AG09309 (cell line): ENCODE measurements at regions not wholly inside any gene's neighbourhood (a gene's known extent, or its start where the extent isn't known, plus 50 kb on each side); places are given as distances from the start of the nearest gene placed in this dataset.

Experiments
- DNase-seq: peaks from one replicate; pipeline ENCODE4 v3.0.0-alpha.2; 2010; ENCODE audit warnings: low read depth
- H3K4me3 ChIP-seq: 2 replicates; pipeline ENCODE4 v1.5.1; 2011; ENCODE audit warnings: mild to moderate bottlenecking, low read depth, low read length, moderate library complexity; ENCODE audit not compliant: control insufficient read depth
- TF ChIP-seq, protein P1 (sequence below): IDR thresholded peaks from 2 replicates; pipeline ENCODE4 v1.5.1; 2011; ENCODE audit warnings: mild to moderate bottlenecking, low read depth, low read length, inconsistent platforms; ENCODE audit not compliant: insufficient read depth, control insufficient read depth; ENCODE audit errors: missing control alignments

- no peak for DNase-seq
- H3K4me3 ChIP-seq, result no peak overlapping the region
- TF ChIP-seq, protein P1, sequence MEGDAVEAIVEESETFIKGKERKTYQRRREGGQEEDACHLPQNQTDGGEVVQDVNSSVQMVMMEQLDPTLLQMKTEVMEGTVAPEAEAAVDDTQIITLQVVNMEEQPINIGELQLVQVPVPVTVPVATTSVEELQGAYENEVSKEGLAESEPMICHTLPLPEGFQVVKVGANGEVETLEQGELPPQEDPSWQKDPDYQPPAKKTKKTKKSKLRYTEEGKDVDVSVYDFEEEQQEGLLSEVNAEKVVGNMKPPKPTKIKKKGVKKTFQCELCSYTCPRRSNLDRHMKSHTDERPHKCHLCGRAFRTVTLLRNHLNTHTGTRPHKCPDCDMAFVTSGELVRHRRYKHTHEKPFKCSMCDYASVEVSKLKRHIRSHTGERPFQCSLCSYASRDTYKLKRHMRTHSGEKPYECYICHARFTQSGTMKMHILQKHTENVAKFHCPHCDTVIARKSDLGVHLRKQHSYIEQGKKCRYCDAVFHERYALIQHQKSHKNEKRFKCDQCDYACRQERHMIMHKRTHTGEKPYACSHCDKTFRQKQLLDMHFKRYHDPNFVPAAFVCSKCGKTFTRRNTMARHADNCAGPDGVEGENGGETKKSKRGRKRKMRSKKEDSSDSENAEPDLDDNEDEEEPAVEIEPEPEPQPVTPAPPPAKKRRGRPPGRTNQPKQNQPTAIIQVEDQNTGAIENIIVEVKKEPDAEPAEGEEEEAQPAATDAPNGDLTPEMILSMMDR, result no peak
These were observed 918.8 kb upstream of the CHORDC1 start for GRCh38 chr11:91141655-91142054.

- no peak for DNase-seq
- H3K4me3 ChIP-seq, result no peak overlapping the region
- TF ChIP-seq, protein P1, result no peak
These were observed 913.8 kb upstream of the CHORDC1 start for GRCh38 chr11:91136631-91137030.

DNA sequence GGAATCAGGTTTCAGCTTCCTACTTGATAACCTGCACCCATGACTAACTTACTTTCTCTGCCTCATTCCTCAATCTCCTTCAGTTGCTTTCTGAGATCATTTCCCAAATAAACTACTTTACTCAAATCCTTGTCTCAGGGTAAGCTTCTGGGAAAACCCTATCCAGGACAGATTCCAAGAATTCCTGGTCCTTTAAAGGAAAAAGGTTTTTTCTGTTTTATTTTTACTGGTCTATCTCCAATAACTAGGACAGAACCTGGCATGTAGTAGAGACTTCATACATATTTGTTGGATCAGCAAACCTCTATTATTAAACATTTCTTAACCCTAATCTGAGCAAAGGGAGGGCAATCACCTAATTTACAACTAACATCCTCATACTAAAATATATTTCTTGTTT, 910.5 kb upstream of the CHORDC1 start:
- H3K4me3 ChIP-seq, result no peak overlapping the region
- DNase-seq, result no peak
- TF ChIP-seq, protein P1, result no peak

GRCh38 chr11:91129596-91129995, 906.7 kb upstream of the CHORDC1 start:
- no peak for DNase-seq
- TF ChIP-seq, protein P1, result no peak
- H3K4me3 ChIP-seq, result no peak overlapping the region

DNA sequence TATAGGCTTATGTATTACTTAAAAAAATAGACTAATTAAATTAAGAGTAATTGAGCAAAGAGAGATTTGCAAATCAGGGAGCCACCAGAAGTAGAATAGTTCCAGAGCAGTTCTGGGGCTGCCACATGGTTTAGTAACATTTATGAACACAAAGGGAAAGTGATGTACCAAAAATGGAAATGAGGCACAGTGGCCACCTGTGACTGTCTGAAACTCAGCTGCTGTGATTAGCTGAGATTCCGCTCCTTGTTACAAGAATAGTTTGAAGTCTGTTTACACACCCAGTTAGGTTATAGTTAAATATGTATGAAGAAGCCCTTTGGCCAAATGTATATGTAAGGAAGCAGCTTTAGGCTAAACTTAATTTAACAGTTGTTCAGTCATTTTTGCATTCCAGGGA, 901.5 kb upstream of the CHORDC1 start:
- no peak for DNase-seq
- H3K4me3 ChIP-seq, result no peak overlapping the region
- TF ChIP-seq, protein P1, result no peak

- no peak overlapping the region for H3K4me3 ChIP-seq
- TF ChIP-seq, protein P1, result no peak
- no peak for DNase-seq
These were observed 892.3 kb upstream of the CHORDC1 start for GRCh38 chr11:91115116-91115515.

DNA sequence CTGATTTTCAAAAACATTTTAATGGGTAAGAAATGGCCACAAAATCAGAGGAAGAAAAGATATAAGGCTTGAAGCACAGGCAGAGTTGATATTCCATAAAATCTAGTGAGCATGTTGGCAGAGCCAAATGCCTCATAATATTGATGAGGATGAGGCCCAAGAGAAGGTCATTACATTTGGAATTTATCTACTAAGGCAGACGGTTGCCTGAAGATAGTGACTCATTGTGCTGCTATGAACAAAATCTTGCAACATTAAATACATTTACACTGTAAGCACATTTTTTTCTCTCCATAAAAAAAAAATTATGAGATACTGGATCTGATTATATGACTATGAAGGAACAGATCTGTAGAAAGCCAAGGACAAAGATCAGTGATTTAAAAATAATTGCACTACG, 881.4 kb upstream of the CHORDC1 start:
- no peak overlapping the region for H3K4me3 ChIP-seq
- DNase-seq, result no peak
- TF ChIP-seq, protein P1, result no peak
